CD4-positive, alpha-beta T cell treated with Interleukin-15 for 1 hour (primary cell): ENCODE measurements at regions not wholly inside any gene's neighbourhood (a gene's known extent, or its start where the extent isn't known, plus 50 kb on each side); places are given as distances from the start of the nearest gene placed in this dataset.

Experiments
- DNase-seq: peaks from one replicate; pipeline ENCODE4 v3.0.0-alpha.2; 2020

- DNase-seq: no peak
These were observed 86.0 kb upstream of the RAI14 start for GRCh38 chr5:34570143-34570542.

- no peak for DNase-seq
These were observed 85.1 kb upstream of the RAI14 start for GRCh38 chr5:34570721-34571676.

- DNase-seq: no peak
These were observed 84.5 kb upstream of the RAI14 start for GRCh38 chr5:34571677-34572041.

DNA sequence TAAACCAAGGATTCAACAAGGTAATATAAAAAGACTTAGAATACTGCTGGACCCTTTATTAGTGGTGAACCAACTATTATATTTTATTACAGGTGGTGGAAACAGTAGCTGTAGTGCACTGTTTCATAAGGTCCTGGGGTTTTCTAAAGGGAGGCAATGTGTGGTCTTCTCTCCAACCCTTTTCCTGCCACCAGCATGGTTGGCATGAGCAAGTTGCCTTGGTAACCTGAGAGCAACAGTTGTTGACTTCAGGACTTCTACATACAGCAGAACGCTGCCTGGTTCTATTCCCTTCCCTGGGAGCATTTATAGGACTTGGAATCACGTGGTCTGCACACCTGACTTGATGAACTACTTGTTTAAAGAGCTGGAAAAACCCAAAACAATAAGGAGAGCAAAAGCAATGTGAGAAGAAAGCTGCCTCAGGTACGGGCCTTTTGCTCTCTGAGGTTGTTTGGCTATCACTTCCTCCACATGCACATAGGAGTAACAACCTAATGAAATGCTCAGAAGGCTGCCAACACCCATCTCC is 81.1 kb upstream of the RAI14 start:
- no peak for DNase-seq

GRCh38 chr5:34576891-34577666 is 79.0 kb upstream of the RAI14 start:
- DNase-seq: no peak

- no peak for DNase-seq
These were observed 77.2 kb upstream of the RAI14 start for GRCh38 chr5:34578962-34579361.

- no peak for DNase-seq
These were observed 75.1 kb upstream of the RAI14 start for GRCh38 chr5:34580983-34581382.

GRCh38 chr5:34582371-34582770 is 73.8 kb upstream of the RAI14 start:
- no peak for DNase-seq

DNA sequence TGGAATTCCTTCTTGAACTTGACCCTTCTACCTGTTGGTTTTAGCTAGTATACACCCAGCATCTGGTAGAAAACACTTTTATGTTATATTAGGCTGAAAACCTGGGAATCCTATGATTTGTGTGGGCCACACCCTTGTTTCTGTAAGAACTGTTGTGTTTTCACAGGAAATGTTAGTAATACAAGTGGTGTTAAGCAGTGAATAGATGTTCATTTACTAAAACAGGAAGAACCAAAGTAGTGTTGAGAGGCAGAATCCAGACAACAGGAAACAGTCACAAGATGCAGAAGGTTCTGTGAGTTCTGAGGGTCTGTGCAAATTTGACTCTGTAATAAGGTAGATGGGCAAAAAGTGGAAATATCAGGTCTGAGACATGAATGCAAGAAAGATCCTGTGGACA is 73.0 kb upstream of the RAI14 start:
- no peak for DNase-seq

DNA sequence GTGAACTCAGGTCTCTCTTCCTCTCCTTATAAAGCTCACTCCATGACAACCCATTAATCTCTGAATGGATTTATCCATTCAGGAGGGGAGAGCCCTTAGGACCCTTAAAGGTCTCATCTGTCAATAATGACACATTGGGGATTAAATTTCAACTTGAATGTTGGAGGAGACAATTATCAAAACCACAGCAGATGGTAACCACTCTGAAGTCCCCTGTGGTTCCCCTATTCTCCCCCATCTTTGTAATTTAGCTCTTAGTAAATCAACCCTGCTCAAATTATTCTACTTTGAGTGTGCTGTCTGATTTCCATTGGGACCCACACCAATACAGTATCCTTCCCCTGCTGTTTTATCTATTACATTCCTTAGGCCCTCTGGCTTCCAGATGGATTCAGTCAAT is 72.0 kb upstream of the RAI14 start:
- no peak for DNase-seq

- DNase-seq: no peak
These were observed 70.5 kb upstream of the RAI14 start for GRCh38 chr5:34585601-34586104.

GRCh38 chr5:34586117-34586885 is 69.8 kb upstream of the RAI14 start:
- DNase-seq: no peak

DNA sequence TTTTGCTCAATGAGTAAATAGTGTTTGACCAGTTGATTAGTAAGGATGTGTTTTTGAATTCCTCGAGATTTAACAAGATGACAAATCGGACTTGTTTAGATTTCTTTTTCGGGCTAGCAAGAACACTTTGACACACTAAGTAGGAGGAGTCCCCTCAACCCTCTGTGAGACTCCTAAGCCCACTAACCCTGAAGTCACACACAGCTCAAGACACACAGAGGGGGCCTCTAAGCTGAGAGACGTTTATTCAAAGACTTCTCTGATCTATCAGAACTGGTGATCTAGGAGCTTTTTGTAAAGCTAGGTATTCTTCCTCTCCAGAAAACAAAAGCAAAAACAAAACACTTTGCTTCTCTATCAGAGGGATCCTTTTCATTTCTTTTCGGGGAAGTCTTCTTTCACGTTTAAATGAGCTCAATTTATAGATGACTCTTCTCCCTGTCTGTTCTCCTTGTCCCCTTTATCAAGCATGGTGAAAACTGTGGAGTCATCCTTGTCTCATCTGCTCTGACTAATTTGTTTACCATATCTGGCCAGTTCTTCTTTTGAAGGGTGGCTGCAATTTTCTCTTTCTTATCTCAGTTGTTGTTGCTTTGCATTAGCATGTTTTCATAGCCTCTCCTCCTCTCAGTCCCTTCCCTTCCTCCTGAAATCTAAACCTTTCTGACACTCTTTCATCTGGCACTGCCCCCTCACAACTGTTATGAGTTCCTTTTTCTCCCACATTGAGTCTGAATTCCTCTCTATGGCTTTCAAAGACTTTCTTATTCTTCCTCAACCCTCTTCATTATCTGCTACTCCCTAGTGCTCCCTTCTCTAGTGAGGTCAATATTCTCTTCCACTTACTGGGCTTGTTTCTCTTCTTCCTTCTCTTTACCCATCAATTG is 68.5 kb upstream of the RAI14 start:
- no peak for DNase-seq

DNA sequence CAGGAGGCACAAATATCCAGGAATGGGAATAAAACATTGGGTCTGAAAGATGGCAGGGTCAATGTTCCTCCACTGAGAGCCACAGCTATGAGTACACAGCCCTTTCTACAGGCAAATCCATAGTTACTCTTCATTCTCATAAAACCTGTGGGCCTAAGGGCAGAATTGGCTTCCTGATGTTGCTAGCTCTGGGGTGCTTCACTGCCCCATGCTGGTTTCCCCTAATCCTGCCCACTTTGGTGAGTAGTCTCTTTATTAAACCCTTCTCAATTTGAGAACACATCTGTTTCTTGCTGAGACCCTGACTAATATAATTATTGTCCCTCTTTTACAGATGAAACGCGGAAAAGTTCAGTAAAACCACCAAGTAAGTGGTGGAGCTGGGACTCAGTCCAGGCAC is 66.3 kb upstream of the RAI14 start:
- no peak for DNase-seq

GRCh38 chr5:34591723-34592122 is 64.4 kb upstream of the RAI14 start:
- no peak for DNase-seq

DNA sequence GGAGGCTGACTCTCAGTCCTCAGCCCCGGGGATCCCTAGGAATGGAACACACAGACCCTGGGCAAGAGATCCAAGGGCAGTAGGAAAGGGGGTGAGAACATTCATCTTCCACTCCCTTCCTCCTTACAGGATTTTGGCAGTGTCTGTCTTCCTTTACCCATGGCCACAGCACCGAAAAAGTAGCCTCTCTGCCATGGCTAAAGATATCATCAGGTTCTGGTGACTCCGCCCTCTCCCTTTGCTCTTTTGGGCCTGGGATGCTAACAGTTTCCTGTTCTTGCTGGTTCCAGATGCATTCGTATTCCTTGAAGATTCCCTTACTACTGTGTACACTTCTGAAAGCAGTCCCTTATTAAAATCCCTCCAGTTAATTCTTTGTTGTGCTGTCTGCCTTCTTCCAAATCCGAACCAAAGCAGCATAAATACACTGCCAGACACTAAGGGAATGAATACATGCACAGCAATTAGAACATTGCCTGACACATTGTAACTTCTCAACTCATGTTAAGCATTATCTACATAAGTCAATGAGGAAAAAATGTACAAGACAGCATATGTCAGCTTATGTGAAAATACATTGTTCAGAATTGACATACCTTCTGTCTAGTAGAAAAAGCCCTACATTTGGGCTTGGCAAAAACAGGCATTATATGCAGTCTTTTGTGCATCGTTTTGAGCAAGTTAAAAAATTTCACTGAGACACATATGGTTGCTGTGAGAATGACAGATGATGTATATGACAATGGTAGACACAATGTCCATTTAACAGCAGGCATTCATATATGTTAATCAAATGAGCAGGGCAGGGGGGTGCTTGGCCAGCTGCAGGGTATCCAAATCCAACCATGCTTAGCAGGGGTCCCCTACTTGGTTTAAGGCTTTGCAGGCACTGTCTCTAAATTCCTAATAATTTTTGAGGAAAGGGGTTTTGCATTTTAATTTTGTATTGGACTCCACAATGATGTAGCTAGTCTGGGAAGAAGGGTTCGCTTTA is 58.8 kb upstream of the RAI14 start:
- no peak for DNase-seq

- no peak for DNase-seq
These were observed 57.8 kb upstream of the RAI14 start for GRCh38 chr5:34598177-34598794.

- DNase-seq: no peak
These were observed 56.5 kb upstream of the RAI14 start for GRCh38 chr5:34599471-34600117.

- DNase-seq: no peak
These were observed 56.0 kb upstream of the RAI14 start for GRCh38 chr5:34600118-34600493.

- DNase-seq: no peak
These were observed 52.8 kb upstream of the RAI14 start for GRCh38 chr5:34603378-34603777.
